NCI-H1436 treated with DMSO at 0.1 percent for 48 hours (cell line): ENCODE measurements at regions not wholly inside any gene's neighbourhood (a gene's known extent, or its start where the extent isn't known, plus 50 kb on each side); places are given as distances from the start of the nearest gene placed in this dataset.

ENCODE experiments used
- DNase-seq: peaks from one replicate; lab custom pipeline; 2025; lab: John Stamatoyannopoulos, UW

DNA sequence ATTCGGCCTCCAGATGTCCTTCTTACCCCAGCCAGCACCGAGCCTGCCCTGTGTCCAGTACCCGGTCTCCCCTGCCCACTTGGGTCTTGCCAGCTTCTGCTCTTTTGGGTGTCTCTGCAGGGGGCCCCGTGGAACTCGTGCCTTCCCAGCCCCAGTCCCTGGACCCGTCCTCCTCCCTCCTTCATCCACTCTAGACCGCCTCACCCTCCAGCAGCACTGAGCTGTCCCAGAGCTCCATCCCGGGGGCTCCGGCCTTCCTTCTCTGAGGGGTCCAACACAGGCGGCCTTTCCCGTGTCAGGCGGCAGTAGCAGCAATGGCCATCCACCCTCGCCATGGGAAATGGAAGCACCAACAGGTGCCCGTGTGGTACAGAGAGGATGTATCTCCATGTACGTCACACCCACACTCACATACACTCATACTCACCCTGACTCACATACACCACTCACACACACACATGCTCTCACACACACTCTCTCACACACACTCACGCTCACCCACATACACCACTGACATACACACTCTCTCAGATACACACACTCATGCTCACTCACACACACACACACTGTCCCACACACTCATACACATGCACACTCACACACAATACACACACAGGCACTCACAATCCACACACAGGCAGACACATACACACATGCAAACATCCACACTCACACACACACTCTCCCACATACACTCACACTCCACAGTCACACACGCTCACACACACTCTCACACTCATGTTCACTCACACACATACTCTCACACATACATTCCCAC lies 827.5 kb upstream of the SALL3 start:
- no peak for DNase-seq

DNA sequence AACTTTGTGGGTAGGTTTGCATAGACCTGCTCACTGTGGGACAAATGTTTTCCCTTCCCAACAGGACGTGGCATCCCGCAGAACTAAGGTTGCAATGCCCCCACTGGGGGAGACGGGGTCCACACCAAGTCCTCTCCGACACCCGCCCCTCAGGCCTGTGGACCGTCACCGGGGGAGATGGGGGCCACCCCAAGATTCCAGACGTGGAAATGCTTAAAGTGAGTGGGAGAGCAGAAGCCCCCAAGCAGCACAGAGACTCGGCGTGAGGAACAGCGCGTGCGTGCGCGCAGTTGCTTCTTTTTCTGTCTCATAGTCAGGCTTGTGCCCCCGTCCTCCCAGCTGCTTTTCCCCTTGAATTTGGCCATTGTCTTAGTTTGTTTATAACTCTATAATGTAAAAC lies 826.3 kb upstream of the SALL3 start:
- DNase-seq: no peak

DNA sequence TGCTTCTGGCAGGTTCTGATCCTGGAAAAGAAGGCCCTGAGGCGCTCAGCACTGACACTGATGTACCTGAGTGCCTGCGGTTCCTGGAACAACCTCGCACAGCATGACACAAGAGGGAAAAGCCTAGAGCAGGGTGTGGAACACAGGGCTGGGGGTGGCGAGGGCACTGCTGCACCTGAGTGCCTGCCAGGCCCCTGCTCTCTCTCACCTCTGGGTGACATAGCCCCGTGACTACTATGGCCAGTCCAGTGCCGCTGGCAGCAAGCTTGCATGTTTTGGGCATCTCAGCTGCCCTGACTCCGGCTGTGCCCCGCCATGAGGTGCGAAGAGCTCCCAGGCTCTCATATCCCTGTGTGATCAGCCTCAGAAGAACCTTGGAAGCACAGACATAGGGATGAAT lies 825.2 kb upstream of the SALL3 start:
- DNase-seq: no peak

DNA sequence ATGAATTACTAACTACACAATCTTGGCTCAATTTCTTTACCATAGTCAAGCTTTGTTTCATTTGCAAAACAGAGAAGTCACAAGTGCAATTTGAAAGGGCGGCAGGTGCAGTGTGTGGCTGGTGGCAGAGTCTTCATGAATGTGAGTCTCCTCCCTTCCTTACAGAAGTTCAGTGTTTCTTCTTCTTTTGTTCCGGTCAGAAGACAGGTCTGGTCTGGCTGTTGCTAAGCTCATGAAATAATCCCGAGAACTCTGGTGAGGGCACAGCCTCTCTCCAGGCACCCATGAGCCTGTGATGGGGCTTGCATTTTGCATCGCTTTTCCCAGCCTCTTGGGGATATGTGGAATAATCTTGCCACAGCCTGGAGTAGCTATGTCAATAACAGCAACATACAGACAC lies 824.8 kb upstream of the SALL3 start:
- no peak for DNase-seq

DNA sequence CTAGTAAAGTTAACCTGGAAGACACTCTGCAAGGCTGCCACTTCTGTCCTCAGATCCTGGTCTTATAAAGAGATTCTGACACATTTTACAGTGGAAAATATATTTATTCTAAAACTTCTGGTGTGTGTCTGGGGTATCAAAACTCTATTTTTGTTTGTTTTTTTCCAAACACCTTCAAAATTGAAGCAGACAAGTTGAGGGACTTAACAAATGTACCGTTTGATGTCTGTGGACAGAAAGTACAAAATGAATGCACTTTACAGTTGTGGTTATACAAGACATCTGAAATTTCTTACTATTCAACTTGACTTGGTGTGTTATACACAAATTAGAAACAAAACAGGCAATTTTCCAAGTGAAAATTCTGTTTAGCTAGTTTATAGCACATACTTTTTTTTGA lies 823.2 kb upstream of the SALL3 start:
- no peak for DNase-seq

DNA sequence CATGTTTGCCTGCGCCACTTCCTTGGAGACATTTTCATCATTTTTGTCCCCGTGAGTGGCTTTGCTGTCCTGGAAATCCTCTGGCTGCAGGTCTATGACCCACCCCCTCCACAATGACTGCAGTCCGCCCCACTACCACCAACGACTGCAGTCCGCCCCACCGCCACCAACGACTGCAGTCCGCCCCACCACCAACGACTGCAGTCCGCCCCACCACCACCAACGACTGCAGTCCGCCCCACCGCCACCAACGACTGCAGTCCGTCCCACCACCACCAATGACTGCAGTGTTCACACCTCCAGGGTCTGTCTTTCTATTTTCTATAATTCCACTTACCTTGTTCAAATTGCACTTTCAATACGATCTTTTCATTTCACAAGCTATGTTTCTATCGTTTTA lies 820.7 kb upstream of the SALL3 start:
- DNase-seq: no peak

DNA sequence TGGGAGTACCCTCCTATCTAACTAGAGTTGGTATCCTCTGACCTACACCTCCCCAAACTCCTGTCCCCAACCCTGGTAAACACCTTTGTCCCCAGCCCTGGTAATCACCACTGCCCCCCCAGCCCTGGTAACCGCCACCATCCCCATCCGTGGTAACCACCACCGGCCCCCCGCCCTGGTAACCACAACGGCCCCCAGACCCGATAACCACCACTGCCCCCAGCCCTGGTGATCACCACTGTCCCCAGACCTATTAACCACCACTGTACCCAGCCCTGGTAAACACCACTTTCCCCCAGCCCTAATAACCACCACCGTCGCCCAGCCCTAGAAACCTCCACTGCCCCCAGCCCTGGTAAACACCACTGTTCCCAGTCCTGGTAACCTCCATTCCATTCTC lies 820.2 kb upstream of the SALL3 start:
- DNase-seq: no peak

DNA sequence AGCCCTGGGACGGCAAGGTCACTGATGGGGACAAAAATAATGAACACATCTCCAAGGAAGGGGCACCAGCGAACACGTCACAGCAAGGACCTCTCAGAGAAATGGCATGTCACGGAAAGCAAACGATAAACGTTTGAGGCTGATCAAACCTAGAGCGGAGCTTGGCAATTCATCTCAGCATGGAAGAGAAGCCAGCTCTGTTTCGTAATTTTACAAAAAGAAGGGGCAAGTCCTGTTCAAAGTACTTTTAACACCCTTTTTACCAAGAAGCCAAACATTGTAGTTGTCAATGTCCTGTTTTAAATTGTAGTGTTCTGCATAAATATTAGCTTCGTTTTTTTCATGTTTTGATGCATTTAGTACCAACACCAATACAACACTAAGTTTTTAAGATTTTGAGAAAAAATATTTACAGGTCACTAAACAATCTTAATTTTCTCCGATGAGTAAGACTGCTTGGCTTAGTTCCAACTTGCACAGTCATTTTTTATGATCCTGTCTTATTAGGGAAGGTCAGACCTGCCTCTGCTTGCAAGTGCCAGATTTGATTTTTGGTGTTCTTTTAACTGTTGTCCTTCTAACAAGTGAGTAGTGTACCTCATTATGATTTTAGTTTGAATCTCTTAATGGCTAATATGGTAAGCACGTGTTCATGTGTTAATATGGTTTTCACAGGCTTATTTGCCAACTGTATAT lies 818.5 kb upstream of the SALL3 start:
- DNase-seq: no peak

DNA sequence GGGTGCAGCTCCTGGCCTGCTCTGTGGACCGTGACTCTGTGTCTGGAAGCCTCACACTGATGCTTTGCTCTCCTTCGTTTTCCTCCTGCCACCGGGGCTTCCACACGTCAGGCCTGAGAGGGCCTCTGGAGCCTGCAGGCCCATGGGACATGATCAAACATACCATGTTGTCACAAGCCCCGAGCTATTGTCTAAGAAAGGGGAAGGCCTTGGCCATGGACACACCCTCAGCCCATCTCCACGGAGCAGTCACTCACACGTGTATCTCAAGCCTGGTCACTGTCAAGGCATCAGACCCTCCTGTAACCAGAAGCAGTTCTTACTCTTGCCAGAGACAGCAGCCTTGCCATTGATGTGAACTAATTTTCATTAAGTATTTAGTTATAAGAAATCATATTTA lies 814.1 kb upstream of the SALL3 start:
- DNase-seq: no peak

DNA sequence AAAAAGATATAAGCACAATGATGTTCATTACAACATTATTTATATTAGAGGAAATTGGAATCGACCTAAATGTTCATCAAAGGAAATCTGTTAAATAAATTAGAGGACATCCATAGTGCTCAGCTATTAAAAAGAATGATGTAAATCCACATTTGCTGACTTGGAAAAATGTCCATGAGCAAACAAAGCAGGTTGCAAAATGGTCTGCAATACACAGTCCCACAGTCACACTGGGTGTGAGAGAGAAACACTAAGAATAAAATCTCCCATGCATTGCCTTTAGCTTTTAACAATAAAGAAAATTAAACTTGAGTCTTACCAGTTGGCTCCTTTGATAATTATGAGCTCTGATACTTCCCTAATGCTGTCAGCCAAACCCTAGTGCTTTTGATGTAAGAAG lies 811.1 kb upstream of the SALL3 start:
- DNase-seq: no peak

DNA sequence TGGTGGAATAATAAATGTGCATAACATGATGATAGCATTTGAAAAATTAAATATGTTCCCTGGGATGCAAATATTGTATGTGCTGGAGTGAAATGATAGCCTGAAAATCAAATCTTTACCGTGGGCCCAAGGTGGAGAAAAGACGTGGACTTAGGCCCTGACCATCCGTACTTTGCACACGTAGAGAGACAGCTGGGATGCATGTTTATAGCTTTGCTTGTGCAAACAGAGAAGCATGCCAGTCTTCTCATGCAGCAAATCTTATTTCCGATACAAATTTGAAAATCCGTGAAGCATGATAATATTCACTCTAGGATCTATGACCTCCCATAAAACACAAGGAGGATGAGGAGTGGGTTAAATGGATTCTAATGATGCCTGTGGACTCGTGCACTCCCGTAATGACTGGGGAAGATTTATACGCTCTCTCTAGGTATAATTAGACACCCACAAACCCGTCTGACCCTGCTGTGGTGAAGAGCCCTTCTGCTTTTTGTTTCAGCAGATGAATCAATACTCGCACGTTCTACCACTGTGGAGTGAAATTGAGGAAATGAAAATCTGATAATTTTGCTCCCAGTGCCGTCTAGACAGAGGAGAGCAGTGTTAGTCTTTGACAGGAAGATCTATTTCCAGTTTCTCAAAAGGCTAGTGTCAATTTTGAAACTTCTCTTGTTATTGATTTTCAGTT lies 810.3 kb upstream of the SALL3 start:
- DNase-seq: no peak

DNA sequence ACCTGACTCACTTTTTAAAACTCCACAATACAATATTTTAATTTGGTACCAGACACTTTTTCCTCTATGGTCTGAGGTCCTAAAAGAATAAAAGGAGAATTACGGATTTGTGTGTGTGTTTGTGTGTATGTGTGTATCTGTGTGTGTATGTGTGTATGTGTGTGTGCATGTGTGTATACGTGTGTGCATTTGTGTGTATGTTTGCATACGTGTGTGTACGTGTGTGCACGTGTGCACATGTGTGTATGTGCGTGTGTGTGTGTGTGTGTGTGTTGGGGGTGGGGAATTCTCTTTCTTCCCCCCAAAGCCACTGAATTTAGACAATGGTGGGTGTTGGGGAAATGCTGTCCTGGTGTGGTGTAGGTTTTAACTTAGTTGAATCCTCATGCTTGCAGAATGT lies 807.7 kb upstream of the SALL3 start:
- DNase-seq: no peak

DNA sequence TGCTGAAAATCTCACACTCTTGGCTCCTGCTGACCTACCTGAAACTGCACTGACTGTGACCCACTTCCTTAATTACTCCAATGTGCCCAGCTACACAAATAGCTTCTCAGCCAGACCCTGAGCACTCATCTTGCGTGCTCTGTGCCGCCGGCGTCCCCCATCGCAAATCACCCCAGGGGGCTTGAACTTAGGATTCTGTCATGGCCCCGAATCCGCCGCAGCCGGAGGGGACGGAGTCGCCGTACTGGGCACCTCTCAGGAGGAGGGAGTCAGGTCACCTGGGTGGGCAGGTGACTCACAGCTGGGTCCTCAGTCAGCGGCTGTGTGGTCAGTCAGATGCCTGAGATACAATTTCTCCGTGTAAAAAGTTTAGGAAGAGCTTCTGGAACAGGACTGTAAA lies 804.9 kb upstream of the SALL3 start:
- no peak for DNase-seq

DNA sequence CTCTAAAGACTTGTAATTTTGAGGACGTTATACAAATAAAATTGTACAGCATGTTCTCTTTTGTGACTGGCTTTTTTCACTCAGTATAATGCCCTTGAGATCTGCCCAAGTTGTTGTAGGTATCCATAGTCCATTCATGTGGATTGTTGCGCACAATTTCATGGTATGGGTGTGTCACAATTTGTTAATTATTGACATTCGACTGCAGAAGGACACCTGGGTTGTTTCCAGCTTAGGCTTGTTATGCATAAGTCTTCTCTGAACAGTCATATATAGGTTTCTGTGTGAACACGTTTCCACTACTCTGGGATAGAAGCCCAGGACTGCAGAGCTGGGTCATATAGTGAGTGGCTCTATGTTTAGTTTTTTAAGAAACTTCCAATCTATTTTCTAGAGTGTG lies 800.8 kb upstream of the SALL3 start:
- DNase-seq: no peak

DNA sequence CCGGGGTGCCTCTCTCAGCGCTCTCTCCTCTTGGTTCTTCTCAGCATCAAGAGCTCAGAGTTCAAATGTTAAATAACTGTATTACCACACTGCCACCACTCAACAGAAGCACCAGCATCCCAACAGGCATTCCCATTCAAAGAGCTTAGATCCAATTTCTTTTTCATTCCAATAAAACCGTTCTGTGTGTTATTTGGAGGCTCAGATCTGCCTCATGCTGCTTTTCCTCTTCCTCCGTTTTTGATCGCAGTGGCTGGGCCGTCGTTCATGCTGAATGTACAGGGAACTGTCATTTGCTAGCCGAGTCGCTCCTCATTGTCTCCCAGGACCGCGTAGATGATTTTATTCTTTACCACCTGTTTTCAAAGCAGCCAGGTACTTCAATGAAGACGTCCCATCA lies 798.9 kb upstream of the SALL3 start:
- no peak for DNase-seq

DNA sequence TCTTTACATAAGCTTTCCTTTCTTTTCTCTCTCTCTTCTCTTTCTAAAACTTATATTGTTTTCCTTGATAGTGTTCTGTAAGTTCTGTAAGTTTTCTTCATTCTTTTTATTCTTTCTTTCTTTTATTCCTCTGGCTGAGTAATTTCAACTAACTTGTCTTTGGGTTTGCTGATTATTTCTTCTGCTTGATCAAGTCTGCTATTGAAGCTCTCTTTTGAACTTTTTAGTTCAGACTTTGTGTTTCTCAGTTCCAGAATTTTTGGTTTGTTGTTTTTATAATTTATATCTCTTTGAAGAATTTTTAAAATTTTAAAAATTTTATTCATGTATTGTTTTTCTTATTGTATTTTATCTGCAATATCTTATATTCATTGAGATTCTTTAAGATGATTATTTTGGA lies 795.8 kb upstream of the SALL3 start:
- no peak for DNase-seq

DNA sequence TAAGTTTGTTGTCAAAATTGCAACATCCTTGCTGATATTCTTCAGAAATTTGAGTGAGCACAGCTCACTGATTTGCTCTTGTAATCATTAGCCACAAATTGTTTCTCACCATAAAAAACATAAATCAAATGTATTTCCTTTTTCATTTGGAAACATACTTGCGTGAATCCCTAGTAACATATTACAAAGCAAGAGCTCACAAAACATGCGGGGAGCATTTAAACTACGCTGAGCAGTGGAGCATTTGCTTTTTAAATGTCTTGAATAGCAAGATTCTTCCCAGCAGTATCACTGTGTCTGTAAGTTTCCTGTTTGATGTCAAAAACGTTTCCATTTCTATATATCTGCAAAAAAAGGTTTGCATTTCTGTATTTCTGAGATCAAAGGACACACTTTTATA lies 788.3 kb upstream of the SALL3 start:
- DNase-seq: no peak

DNA sequence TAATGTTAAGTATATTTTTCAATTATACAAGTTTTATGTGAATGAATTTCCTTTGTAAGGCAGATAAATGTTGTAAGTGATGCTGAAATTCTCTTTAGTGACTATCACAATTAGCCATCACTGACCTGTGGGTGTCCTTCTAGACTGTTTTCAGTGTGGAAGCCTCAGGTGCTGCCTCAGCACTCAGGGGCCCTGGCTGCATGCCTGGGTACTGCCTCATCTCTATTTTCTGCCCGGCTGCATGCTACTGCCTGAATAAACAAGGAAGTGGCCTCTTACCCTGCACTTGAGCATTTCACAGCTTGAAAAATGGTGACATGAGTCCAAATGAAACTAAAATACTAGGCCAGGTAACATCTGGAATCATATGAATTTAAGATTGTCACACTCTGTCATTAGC lies 787.6 kb upstream of the SALL3 start:
- DNase-seq: no peak

DNA sequence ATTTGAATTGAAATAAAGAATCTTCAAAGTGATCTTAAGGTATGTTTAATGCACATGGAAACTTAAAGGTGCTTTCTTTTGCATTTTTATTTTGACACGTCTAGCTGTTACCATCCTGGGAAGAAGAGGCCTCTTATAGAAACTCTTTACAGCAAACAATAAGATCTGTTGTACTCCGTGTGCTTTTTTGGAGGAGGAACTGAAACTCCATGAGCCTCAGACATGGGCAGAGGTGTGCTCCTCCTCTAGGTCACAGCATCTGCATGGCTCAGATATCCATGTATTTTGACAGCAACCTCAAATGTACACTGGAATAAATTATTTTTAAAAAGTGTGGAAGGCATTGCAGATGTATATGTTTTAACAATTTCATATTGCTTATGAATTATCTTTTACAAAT lies 783.3 kb upstream of the SALL3 start:
- DNase-seq: no peak

DNA sequence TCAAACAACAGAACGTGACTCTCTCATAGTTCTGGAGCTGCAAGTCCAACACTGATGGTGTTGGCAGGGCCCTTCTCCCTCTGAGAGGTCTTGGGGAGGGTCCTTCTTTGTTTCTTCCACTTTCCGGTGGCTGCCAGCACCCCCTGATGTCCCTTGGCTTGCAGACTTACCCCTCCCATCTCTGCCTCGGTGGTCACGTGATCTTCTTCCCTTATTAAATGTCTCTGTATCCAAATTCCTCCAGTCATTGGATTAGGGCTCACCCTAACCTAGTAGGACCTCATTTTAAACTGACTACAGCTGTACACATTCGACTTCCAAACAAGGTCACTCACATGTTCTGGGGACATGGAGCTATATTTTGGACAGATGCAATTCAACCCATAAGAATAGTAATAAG lies 780.6 kb upstream of the SALL3 start:
- DNase-seq: no peak

DNA sequence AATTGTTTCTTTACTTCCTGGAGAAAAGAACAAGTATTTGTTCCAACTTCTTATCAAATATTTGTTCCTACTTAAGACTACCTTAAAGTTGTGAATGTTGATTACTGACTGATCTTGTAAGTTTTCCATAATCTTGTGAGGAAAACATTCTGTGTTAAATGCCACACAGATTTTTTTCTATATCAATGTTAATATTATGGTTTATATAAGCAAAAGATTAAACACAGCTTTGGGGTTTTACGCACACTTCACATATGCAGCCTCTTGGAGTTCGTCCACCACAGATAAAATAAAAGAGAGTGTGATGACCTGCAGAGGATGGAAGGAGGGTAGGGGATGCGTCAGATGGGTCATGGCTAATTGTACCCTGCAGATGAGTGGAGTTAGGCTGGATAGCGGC lies 780.0 kb upstream of the SALL3 start:
- no peak for DNase-seq

DNA sequence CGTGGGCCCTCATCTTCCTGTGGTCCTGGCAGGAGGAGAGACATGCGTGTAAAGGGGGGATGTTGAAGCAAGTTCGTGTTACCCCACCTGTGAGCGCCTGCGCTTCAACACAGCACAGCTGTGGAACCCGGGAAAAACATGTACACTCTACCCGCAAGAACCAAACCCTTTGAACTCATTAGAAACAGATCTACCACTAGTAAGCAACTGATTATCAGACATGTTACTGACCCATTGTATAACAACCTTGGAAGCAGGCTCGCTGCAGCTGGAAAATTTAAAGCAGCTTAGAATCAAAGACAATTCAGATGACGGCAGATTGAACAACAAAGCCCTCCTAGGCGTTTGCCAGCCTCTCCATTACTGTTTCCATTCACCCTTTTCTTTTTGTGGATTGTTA lies 771.7 kb upstream of the SALL3 start:
- DNase-seq: no peak

DNA sequence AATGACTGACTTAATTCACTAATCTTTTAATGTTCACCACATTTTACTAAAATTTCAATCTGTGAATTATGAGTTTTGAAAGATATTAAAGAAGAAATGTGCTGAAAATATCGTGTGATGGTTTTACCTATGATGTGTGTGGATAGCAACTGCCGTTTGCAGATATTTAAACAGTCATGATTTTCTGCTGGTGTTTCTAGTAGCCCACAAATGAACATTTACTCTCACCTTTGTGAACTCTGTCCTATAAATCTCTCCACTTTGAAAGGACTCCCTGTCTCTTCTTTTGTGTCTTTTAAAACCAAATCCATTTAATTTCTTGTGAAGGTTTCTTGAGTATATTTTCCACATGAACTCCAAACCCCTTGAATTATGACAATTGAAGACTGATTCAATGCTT lies 771.2 kb upstream of the SALL3 start:
- no peak for DNase-seq
